Fibroblast of lung (primary cell): ENCODE measurements at regions not wholly inside any gene's neighbourhood (a gene's known extent, or its start where the extent isn't known, plus 50 kb on each side); places are given as distances from the start of the nearest gene placed in this dataset.
A peak's percentile ranks its signal among the peaks of the same experiment; 100 is the strongest.

Experiments used
- DNase-seq, 2 donors: peaks; one replicate each; pipeline versions ENCODE4 v3.0.0 to v3.0.0-alpha.2; 2010; ENCODE audit warnings: low read depth in 2 of 2
- H2AFZ ChIP-seq: 2 replicates; pipeline ENCODE4 v1.5.1; 2012; ENCODE audit warnings: low read length, control low read depth, inconsistent platforms
- H3K27ac ChIP-seq: 2 replicates; pipeline ENCODE4 v1.5.1; 2011; ENCODE audit warnings: low read length, control low read depth; ENCODE audit not compliant: insufficient read depth
- H3K27me3 ChIP-seq: 2 replicates; pipeline ENCODE4 v1.5.1; 2011; ENCODE audit warnings: mild to moderate bottlenecking, low read length; ENCODE audit not compliant: control insufficient read depth, insufficient read depth
- H3K36me3 ChIP-seq: 2 replicates; pipeline ENCODE4 v1.5.1; 2011; ENCODE audit warnings: low read length; ENCODE audit not compliant: control insufficient read depth, insufficient read depth
- H3K4me1 ChIP-seq: 2 replicates; pipeline ENCODE4 v1.5.1; 2011; ENCODE audit warnings: low read length; ENCODE audit not compliant: control insufficient read depth, insufficient read depth; ENCODE audit errors: extremely low read depth
- H3K4me2 ChIP-seq: 2 replicates; pipeline ENCODE4 v1.5.1; 2011; ENCODE audit warnings: low read length, control low read depth; ENCODE audit not compliant: insufficient read depth; ENCODE audit errors: extremely low read depth
- H3K4me3 ChIP-seq, 4 experiments: fragments of 200-600 bp in 1 of 4; sonication (generic) in 1 of 4; replicated peaks in 1 of 4; 2 replicates each; pipeline ENCODE4 v1.5.1; 2011 to 2016; ENCODE audit warnings: low read length in 4 of 4, low read depth in 3 of 4, mild to moderate bottlenecking in 3 of 4, control low read depth in 2 of 4, inconsistent platforms in 1 of 4, mixed read lengths in 1 of 4; ENCODE audit not compliant: insufficient read depth in 1 of 4; ENCODE audit errors: control extremely low read depth in 1 of 4
- H3K79me2 ChIP-seq: 2 replicates; pipeline ENCODE4 v1.5.1; 2012; ENCODE audit warnings: mild to moderate bottlenecking, low read length, inconsistent platforms; ENCODE audit not compliant: control insufficient read depth, insufficient read depth
- H3K9ac ChIP-seq: 2 replicates; pipeline ENCODE4 v1.5.1; 2011; ENCODE audit warnings: mild to moderate bottlenecking, low read length, control low read depth; ENCODE audit not compliant: insufficient read depth
- H3K9me3 ChIP-seq: 2 replicates; pipeline ENCODE4 v1.5.1; 2012; ENCODE audit warnings: low read depth, low read length; ENCODE audit not compliant: control insufficient read depth, insufficient read depth
- H4K20me1 ChIP-seq: 2 replicates; pipeline ENCODE4 v1.5.1; 2011; ENCODE audit warnings: low read length; ENCODE audit not compliant: control insufficient read depth, insufficient read depth; ENCODE audit errors: extremely low read depth
- CTCF ChIP-seq, 2 donors: IDR thresholded peaks in 1 of 2; conservative IDR thresholded peaks in 1 of 2; 1 replicate in 1 of 2; 2 replicates in 1 of 2; pipeline ENCODE4 v1.5.1; 2011 to 2012; ENCODE audit warnings: low read length in 2 of 2, control low read depth in 1 of 2, inconsistent platforms in 1 of 2, low read depth in 1 of 2, mild to moderate bottlenecking in 1 of 2
- EZH2 ChIP-seq: IDR thresholded peaks from 2 replicates; pipeline ENCODE4 v1.5.1; 2012; ENCODE audit warnings: low read length, control low read depth, mild to moderate bottlenecking; ENCODE audit errors: missing control alignments

- no peaks in the 10 kb centered on the region for H4K20me1 ChIP-seq
- no peaks in the 10 kb centered on the region for H3K4me1 ChIP-seq
- no peak overlapping the region for H3K4me3 ChIP-seq
- no peak overlapping the region for H3K27ac ChIP-seq
- no peak for DNase-seq
- H3K4me2 ChIP-seq: no peak overlapping the region
- no peaks in the 10 kb centered on the region for H3K79me2 ChIP-seq
- H3K9ac ChIP-seq: no peak overlapping the region
- no peaks in the 10 kb centered on the region for H3K9me3 ChIP-seq
- no peak overlapping the region for H2AFZ ChIP-seq
- TF ChIP-seq CTCF (conservative IDR thresholded peaks at IDR 0.05 in 1 of 2, IDR thresholded peaks at IDR 0.05 in 1 of 2; ENCODE audit: low read depth in 1 of 2, low read length in 2 of 2): no peak
- TF ChIP-seq EZH2: no peak
- H3K36me3 ChIP-seq: no peaks in the 10 kb centered on the region
- no peaks in the 10 kb centered on the region for H3K27me3 ChIP-seq
Observed at GRCh38 chr1:29499104-29499650, 262.9 kb downstream of the PTPRU start.

- H3K36me3 ChIP-seq: no peaks in the 10 kb centered on the region
- no peak overlapping the region for H3K9ac ChIP-seq
- no peaks in the 10 kb centered on the region for H3K27me3 ChIP-seq
- H3K4me1 ChIP-seq: no peaks in the 10 kb centered on the region
- H2AFZ ChIP-seq: no peak overlapping the region
- H4K20me1 ChIP-seq: no peaks in the 10 kb centered on the region
- no peak overlapping the region for H3K4me2 ChIP-seq
- no peaks in the 10 kb centered on the region for H3K79me2 ChIP-seq
- H3K9me3 ChIP-seq: no peaks in the 10 kb centered on the region
- no peak overlapping the region for H3K4me3 ChIP-seq
- peak in 1 of 2 donors; percentile 42 for DNase-seq
- TF ChIP-seq EZH2 (no peak), CTCF (conservative IDR thresholded peaks at IDR 0.05 in 1 of 2, IDR thresholded peaks at IDR 0.05 in 1 of 2; ENCODE audit: low read depth in 1 of 2, low read length in 2 of 2) (no peak)
- H3K27ac ChIP-seq: no peak overlapping the region
Observed at GRCh38 chr1:29498126-29499103, 262.1 kb downstream of the PTPRU start.

- no peaks in the 10 kb centered on the region for H3K4me1 ChIP-seq
- H3K36me3 ChIP-seq: no peaks in the 10 kb centered on the region
Observed at GRCh38 chr1:29497395-29498125, 261.2 kb downstream of the PTPRU start.

More at GRCh38 chr1:29497395-29498125, 261.2 kb downstream of the PTPRU start:
- Histone ChIP-seq H3K4me2 (no peak overlapping the region), H3K79me2 (no peaks in the 10 kb centered on the region), H3K9ac (no peak overlapping the region), H3K27me3 (no peaks in the 10 kb centered on the region), H2AFZ (no peak overlapping the region), H3K27ac (no peak overlapping the region), H4K20me1 (no peaks in the 10 kb centered on the region), H3K4me3 (no peak overlapping the region), H3K9me3 (no peaks in the 10 kb centered on the region)
- TF ChIP-seq EZH2 (no peak), CTCF (conservative IDR thresholded peaks at IDR 0.05 in 1 of 2, IDR thresholded peaks at IDR 0.05 in 1 of 2; ENCODE audit: low read depth in 1 of 2, low read length in 2 of 2) (no peak)
- no peak for DNase-seq
